NCI-H1105 (cell line): ENCODE measurements at regions not wholly inside any gene's neighbourhood (a gene's known extent, or its start where the extent isn't known, plus 50 kb on each side); places are given as distances from the start of the nearest gene placed in this dataset.

Experiments
- DNase-seq: peaks from one replicate; lab custom pipeline; 2025; lab: John Stamatoyannopoulos, UW

- peak; percentile 87 for DNase-seq
These were observed 158.1 kb downstream of the TBXT start for GRCh38 chr6:166009385-166010031.

GRCh38 chr6:166008441-166009369 lies 158.9 kb downstream of the TBXT start:
- peak; percentile 60 for DNase-seq

GRCh38 chr6:166007349-166008263 lies 160.0 kb downstream of the TBXT start:
- peak; percentile 59 for DNase-seq

- DNase-seq, result no peak
These were observed 160.8 kb downstream of the TBXT start for GRCh38 chr6:166006900-166007301.

GRCh38 chr6:166005944-166006899 lies 161.4 kb downstream of the TBXT start:
- peak; percentile 94 for DNase-seq

- DNase-seq, result peak; percentile 42
These were observed 162.2 kb downstream of the TBXT start for GRCh38 chr6:166005401-166005943.

GRCh38 chr6:166004876-166005275 lies 162.8 kb downstream of the TBXT start:
- DNase-seq, result no peak

- no peak for DNase-seq
These were observed 163.2 kb downstream of the TBXT start for GRCh38 chr6:166004471-166004870.

- DNase-seq, result no peak
These were observed 164.1 kb downstream of the TBXT start for GRCh38 chr6:166003569-166003968.

- DNase-seq, result no peak
These were observed 166.3 kb downstream of the TBXT start for GRCh38 chr6:166001359-166001758.

GRCh38 chr6:165999279-165999678 lies 168.4 kb downstream of the TBXT start:
- DNase-seq, result no peak

GRCh38 chr6:165998072-165998471 lies 169.6 kb downstream of the TBXT start:
- no peak for DNase-seq

- DNase-seq, result no peak
These were observed 176.3 kb downstream of the TBXT start for GRCh38 chr6:165991341-165991740.

- no peak for DNase-seq
These were observed 177.4 kb downstream of the TBXT start for GRCh38 chr6:165990216-165990615.

GRCh38 chr6:165988757-165989456 lies 178.7 kb downstream of the TBXT start:
- peak; percentile 31 for DNase-seq

GRCh38 chr6:165988302-165988756 lies 179.3 kb downstream of the TBXT start:
- DNase-seq, result peak; percentile 20

- DNase-seq, result peak; percentile 29
These were observed 180.0 kb downstream of the TBXT start for GRCh38 chr6:165987483-165988301.

- peak; percentile 56 for DNase-seq
These were observed 180.7 kb downstream of the TBXT start for GRCh38 chr6:165986914-165987482.
